ENCODE measurements at regions not wholly inside any gene's neighbourhood (a gene's known extent, or its start where the extent isn't known, plus 50 kb on each side); places are given as distances from the start of the nearest gene placed in this dataset.
"Not testable (repeated sequence)": the region's sequence is repeated elsewhere in the genome, so short reads cannot be mapped to it uniquely, and the experiment has no call there.

DNA sequence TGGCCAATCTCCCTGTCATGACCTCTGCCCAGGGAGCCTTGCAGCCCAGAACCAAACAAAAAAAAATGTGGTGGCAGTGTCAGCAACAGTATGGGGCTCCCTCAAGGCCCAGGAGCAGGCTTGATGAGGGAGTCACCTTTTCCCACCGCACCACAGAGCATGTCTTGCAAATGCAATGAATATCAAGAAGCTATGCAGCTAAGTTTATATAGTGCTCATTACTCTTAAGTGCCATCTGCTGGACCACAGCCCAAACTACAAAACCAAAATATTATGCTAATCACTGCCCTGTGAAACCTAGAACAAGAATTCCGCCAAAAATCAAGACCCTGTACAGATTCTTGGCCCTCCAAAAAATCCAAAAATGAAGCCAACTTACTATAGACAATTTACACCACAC lies 65.9 kb downstream of the PABPC5 start:
- TF ChIP-seq, protein P1, sequence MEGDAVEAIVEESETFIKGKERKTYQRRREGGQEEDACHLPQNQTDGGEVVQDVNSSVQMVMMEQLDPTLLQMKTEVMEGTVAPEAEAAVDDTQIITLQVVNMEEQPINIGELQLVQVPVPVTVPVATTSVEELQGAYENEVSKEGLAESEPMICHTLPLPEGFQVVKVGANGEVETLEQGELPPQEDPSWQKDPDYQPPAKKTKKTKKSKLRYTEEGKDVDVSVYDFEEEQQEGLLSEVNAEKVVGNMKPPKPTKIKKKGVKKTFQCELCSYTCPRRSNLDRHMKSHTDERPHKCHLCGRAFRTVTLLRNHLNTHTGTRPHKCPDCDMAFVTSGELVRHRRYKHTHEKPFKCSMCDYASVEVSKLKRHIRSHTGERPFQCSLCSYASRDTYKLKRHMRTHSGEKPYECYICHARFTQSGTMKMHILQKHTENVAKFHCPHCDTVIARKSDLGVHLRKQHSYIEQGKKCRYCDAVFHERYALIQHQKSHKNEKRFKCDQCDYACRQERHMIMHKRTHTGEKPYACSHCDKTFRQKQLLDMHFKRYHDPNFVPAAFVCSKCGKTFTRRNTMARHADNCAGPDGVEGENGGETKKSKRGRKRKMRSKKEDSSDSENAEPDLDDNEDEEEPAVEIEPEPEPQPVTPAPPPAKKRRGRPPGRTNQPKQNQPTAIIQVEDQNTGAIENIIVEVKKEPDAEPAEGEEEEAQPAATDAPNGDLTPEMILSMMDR (IDR thresholded peaks at IDR 0.05; ENCODE audit: insufficient read depth, low read length, poor library complexity, severe bottlenecking), result peak; percentile 17
- H3K4me3 ChIP-seq (replicated peaks; ENCODE audit: low read depth, low read length); H3K36me3 ChIP-seq (ENCODE audit: control insufficient read depth, insufficient read depth, low read length); H3K27me3 ChIP-seq (replicated peaks; ENCODE audit: control insufficient read depth, insufficient read depth, low read length); DNase-seq (ENCODE audit: extremely low read depth, insufficient read length): not testable (repeated sequence)

DNA sequence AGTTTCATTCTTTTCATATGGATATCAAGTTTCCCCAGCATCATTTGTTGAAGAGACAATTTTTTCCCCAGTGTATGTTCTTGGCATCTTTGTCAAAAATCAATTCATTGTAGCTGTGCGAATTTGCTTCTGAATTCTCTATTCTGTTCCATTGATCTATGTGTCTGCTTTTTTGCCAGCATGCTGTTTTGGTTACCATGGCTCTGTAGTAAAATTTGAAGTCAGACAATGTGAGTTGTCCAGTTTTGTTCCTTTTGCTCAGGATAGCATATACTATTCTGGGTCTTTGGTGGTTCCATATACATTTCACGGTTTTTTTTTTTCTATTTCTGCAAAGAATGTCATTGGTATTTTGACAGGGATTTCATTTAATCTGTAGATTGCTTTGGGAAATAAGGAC lies 95.6 kb downstream of the PABPC5 start:
- not testable (repeated sequence) for H3K36me3 ChIP-seq (ENCODE audit: control insufficient read depth, insufficient read depth, low read length); DNase-seq (ENCODE audit: extremely low read depth, insufficient read length); H3K4me3 ChIP-seq (replicated peaks; ENCODE audit: low read depth, low read length); H3K27me3 ChIP-seq (replicated peaks; ENCODE audit: control insufficient read depth, insufficient read depth, low read length)

DNA sequence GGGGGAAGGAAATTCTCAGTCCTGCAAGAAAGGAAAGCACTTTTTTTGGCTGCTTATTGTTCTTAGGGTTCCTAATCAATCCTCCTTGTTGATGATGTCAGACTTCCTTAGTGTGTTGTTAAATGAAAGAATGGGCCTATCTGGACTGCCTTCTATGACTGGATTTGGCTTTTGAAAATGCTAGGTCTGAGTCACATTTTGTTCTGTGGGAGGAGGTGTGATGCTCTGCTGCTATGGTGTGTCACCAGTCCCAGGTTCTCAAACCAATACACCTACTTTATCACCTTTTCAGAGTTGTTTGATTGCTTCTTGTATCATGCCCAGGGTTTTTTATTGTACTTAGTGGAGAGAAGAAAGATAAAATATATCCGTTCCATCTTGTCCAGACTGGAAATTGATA lies 128.5 kb downstream of the PABPC5 start:
- not testable (repeated sequence) for H3K27me3 ChIP-seq (replicated peaks; ENCODE audit: control insufficient read depth, insufficient read depth, low read length); DNase-seq (ENCODE audit: extremely low read depth, insufficient read length); H3K36me3 ChIP-seq (ENCODE audit: control insufficient read depth, insufficient read depth, low read length); H3K4me3 ChIP-seq (replicated peaks; ENCODE audit: low read depth, low read length)

All from GM06990 (cell line).